DMS53 treated with DMSO at 0.1 percent for 48 hours (cell line): ENCODE measurements at regions not wholly inside any gene's neighbourhood (a gene's known extent, or its start where the extent isn't known, plus 50 kb on each side); places are given as distances from the start of the nearest gene placed in this dataset.

Experiments used
- DNase-seq: peaks from one replicate; lab custom pipeline; 2025; ENCODE audit not compliant: unreplicated experiment; lab: John Stamatoyannopoulos, UW

DNA sequence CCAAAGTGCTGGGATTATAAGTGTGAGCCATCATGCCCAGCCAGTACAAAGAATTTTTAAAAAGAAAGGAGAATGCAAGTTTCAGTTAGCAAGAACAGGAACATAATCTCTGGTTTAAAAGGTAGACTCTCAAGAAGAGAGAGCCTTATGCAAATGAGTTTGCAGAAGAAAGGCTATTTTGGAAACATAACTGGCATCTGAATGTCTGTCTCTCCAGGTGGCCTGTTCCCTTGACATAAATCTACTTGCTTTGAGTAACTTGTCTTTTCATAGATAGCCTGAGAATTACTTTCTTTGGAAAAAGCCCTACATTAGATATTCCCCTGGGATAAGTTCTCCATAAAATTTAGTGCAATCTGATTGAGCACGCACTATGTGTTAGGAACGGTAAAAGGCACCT is 109.6 kb downstream of the ICOS start:
- DNase-seq, result no peak

DNA sequence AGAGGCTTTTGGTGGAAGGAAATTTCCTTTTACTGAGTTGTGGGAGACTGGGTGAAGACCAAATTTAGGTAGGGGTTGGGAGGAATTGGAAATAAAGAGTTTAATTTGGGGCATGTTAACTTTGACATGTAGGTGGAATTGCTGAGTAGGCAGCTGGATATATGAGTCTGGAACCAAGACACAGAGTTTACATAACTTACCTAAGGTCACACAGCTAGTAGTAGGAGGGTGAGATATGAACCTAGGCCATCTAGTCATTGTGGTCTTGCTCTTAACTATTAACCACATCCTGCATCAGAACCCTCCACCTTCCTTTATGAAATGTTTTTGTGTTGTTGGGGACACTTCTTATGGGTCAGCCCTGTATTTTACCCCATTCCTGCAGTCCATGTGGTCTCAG is 113.1 kb downstream of the ICOS start:
- DNase-seq, result no peak

DNA sequence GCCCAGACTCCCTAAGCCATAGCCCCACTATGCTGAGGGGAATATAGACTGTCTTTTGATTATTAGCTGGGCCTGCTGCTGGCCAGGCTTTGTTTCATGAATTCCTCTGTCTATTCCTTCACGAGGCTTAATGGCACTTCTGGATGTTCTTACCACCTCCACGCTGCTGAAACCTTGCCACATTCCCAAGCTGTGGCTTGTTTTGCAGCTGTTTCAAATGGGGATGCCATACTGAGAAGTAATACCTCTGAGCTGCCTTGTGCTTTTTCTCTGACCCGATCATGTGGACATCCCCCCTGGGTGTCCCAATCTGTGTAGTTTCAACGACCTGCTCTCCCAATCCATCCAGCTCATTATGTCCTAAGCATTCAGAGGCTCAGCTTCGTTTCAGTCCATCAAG is 114.1 kb downstream of the ICOS start:
- no peak for DNase-seq

DNA sequence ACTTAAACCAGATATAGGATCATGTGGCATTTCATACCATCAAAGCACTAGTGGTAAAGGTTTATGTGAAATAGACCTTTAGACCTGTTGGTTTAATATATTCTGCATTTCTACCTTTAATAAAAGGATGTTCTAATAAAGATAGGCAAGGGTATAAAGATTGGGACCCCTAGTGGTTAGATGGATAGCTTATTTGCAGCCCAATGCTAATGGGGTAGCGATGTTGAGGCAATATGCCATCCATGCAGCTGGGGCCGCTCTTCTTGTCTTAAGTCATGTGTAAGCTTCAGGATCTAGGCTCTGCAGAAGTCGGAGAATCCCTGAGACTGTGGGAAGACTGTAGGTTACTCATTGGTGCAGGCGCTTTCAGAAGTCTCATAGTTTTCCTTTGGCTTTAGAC is 114.9 kb downstream of the ICOS start:
- DNase-seq, result no peak

DNA sequence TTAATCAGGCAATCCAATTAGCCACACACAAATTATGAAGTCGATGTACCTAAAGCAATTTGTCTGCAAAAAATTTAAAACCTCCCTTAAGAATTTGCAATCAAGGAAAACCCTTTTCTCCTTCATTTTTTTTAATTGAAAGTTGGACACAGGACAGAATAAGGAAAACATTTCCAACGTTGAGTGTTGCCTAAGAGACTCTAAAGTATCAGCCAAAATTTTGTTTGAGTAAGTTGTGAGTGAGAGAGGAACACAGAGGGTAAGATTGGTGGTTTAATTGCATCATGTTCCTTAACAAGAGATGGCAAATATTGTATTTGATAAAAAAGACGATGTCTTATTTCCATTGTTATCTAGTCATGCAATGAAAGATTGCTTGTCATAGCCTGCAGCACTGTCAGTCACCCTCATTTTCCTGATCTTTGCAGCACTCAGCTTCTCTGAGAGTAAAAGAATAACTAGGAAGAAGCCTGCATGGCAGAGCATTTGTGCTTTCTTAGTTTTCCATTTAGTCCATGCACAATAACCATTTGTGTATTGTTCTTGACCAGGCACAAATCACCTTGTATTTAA is 115.5 kb downstream of the ICOS start:
- DNase-seq, result no peak

DNA sequence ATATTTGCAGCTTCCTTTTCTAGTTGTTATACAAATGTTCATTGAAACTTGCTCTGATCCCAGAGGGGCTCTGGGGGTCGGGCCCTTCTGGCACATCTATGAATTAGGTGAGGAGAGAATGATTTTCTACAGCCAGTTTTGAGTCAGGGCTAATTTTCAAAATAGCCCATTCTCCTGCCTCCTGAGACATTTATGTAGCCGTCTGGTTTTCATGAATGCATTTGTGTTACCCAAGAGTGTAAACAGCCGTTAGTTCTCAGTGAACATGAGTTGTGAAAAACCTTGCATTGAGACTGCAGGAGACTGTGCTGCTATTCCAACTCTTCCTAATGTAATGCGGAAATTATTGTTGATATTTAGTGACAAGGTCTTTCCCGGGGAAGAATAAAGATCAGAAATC is 122.5 kb downstream of the ICOS start:
- DNase-seq, result no peak

DNA sequence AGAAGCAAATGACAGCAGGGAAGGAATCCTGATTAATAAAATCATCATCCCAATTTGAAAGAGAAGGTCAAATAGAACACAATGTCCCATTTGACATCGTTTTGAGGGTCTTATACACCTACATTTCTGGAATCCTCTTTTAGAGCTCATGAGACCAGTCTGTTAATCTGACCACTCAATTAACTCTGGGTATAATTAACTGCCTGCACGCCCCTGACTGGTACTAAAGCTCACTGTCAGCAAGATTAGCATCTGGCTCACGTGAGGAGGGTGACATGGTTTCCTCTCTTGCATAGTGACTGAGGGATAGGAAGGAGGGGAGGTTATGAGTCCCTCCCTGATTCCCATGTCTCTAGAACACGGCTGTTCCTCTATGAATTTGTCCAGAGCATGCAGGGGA is 124.3 kb downstream of the ICOS start:
- no peak for DNase-seq

DNA sequence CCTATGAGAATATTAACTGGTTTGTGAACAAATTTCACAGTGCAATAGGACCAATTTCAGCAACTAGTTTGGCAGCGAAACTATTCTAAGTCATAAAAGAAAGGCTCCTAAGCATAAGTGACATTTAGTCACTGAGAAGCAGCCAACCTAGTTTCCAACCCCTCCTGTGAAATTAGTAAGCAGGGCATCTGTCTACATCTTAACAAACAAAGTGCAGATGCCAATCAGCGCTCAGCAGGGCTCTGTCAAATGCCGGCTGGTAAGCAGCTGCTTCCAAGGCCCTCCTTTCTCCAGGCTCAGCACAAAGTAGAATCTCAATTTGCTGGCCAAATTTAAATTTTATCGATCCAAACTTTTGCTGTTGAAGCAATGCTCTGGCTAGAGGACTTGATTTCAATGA is 124.7 kb downstream of the ICOS start:
- DNase-seq, result no peak

DNA sequence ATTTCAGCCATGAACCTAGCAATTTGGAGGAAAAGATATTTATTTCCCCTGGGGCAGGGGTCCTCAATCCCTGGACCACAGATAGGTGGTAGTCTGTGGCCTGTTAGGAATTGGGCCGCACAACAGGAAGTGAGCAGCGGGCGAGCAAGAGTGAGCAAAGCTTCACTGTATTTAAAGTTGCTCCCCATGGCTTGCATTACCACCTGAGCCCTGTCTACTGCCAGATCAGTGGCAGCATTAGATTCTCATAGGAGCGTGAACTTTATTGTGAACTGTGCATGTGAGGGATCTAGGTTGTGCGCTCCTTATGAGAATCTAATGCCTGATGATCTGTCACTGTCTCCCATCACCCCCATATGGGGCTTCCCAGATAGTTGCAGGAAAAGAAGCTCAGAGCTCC is 127.6 kb downstream of the ICOS start:
- DNase-seq, result no peak

DNA sequence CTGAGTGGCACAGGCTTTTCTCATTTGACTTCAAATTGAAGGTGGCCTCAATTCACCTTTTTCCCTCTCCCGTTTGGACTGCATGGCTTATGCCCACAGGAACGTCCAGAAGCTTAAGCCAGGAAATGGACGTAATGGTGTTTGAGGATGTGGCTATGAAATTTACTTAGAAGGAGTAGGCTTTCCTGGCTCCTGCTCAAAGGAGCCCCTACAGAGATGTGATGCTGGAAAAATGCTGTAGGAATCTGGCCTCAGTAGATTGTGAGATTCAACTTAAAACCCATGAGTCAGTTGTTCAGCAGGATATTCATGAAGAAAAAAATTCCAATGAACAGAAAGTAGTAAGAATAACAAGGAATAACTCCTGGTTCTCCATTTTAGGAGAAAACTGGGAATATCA is 129.0 kb downstream of the ICOS start:
- no peak for DNase-seq

DNA sequence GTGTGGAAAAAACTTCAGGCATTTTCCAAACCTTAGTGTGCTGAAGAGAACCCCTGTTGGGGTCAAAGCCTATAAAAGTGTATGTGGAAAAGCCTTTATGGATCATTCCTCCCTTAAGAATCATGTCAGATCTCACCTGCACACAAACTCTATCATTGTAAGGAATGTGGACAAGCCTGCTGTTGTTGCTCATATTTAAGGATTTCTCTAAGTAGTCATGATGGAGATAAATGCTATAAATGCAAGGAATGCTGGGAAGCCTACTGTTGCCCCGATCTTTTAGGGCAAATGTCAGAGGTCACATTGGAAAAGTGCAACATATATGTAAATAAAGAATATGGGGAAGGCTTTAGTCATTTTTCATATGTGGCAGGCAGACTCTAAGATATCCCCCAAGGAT is 129.5 kb downstream of the ICOS start:
- DNase-seq, result no peak

DNA sequence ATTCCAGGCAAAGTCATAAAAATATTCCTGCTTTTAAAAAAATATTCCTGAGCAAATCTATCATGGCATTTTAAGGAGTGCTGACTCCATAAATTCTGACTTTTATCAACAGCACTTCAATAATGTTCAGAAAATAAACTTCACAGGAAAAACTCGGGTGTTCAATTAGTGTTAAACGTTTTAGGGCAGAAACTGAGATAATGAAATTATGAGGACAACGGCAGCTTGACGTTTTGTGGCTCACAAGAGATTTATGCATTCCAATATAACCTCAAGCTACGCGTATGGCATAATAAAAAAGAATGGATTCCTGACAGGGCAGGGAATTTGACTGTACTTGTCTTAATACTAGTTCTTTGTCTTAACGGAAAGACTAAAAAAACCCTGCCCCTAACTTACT is 133.2 kb downstream of the ICOS start:
- no peak for DNase-seq

DNA sequence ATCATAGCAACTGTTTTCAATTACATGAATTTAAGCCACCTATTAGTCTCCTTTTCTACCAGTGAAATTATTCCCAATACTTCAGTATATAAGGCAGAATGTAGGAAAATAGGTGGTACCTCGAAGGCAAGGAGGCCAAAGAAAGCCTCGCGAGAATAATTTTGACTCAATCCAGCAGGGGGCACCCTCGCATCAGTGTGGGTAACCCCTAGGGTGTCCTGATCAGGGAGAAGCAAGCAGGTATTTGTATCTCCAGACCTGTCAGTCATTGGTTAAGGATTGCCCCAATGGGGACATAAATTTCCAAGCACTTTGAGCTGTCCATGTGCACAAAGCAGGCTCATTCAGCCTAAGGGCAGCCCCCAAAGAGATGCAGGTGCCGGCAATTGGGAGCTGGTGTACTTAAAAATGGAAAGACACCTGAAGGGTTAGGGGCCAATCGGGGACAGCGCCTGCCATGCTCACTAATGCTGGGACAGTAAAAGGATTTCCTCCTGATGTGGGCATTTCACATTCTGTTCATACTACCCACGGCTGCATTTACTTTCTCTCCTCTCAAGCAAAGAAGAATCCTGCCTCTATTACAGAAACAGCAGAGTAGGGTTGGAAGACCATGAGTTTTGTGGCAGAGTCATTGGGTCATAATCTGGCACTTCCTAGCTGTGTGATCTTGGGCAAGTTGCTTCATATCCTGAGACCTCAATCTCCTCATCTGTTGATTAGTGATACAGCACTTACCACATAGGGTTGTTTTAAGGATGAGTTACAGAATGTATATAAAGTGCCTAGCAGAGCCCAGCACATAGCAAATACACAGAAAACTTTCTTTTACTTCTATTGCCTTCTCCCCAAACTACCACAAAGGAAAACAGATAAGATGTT is 136.1 kb downstream of the ICOS start:
- no peak for DNase-seq

DNA sequence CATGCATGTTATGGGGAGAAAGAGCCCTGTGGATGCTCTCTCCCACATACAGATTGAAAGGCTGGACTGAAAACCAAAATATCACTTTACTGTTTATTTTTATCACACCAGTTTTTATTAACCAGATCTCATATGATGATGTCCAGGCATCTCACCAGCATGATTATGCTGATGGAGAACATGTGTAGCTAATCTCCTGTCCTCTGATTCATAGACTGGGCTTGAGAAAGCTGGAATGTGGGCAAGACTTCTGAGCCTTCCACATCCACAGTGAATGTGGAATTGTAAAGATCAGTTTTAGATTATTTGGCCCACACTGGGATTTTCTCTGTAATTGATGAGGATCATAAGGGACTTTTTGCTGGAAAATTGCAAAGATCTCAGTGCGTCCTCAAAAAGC is 137.9 kb downstream of the ICOS start:
- no peak for DNase-seq

DNA sequence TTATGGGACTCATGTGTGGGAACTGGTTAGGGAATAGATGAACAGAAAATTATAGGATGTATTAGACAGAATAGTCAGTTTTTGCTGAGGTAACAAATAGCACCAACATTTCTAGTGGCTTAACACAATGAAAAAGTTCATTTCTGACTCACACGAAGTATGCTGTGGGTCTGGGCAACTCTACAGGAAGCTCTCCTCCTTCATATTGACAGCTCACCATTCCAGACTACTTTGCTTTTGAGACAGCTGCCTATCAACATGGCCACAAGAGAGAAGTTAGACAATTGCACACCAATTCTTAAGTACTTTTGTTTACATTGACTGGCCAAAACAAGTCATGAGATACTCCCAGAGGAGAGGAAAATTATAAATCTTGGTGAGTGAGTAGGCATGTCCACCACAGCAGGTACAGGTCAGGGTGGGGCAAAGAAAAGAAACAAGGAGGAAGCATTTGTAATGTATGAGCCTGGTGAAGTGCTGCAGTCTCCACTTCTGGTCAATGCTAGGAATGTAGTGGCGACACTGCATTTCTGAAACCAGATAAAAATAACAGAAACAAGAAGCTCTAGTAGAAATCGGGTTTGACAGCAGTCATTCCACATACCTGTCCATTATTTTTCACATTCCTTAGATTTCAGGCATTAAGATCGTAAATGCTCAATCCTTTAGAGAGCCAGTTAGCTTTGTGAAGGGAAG is 141.6 kb downstream of the ICOS start:
- no peak for DNase-seq

DNA sequence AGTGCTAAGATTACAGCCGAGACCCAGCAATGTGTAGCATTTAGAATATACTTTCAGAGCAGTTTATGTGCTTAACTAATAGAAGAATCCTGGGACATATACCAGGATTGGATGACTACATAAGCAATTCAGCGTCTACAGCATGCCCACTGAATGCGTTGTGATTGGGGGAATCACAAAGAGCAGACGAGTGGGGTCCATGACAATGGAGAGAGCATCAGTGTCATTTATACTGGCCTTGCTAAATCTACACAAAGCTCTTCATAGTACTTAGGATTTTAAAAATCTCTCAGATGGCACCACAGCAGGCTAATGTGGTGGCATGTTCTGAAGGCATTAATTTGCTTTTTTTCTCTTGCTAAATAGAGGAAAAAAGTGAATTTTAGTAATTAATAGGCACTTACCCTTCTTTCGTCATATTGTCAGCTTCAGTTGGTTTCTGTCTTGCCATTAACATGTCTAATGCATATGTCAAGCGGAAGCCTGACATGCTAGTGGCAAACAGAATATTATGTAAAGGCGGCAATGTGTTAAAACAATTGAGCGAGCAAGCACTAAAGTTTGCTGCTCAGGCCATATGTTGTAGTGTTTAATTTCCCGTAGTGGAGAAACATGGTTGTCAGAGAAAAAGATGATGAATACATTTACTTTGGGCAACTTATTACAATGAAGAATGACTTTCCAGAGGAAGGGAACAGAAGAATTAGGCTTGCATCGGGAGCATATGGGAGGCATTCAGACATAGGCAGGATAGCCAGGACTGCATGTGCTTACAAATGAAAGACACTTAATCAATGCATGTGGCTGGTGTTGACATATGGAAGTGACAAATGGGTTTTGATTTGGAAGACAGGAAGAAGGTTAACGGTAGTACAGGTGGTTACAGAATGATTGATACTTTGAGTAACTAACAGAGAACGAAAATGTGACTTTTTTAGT is 145.2 kb downstream of the ICOS start:
- DNase-seq, result no peak

DNA sequence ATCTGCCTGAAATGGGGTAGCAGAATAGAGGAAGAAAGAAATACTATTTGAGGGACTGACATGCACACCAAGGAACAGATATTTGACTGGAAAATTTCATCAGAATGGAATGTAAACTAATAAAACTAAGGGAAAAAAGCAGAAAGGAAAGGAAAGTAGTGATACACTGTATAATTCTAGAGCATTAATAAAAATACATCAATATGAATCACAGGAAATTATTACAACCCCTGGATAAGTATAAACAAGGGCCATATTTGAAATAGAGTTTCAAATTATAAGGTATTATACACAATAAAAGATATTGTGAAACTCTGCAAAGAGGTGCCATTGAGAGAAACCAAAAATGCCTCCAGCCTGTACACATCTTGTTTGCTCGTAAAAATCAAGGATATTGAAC is 149.6 kb downstream of the ICOS start:
- no peak for DNase-seq

DNA sequence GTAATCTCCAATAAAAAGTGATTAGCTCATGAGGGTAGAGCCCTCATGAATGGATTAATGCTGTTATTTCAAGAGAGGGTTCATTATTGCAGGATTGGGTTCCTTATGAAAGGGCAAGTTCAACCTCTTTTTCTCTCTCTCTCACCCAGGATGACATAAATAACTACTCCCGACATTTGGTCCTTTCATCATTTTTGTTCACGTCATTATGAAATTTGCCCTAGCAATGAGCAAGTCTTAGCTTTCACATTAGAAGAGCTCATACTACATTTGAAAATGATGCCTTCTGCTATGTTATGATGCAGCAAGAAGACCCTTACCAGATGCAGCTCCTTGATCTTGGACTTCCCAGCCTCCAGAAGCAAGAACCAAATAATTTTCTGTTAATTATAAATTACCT is 152.5 kb downstream of the ICOS start:
- DNase-seq, result no peak

DNA sequence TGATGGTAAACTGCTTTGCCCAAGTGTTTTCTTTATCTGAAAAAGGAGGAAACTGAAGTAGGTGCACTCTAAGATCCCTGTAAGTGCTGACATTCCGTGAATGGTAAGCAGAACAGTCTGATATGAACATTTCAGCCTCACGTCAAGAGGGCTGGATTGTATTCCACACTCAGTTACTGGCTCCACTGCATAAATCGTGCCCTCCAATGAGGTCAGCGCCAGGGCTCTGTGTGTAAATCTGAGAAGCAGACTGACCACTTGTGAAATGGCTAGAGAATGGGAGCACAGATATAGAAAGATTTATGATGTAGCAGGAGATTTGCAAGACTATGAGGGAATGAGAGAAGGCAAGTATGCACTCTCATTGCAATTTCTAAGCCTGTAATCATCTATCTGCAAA is 153.0 kb downstream of the ICOS start:
- no peak for DNase-seq

DNA sequence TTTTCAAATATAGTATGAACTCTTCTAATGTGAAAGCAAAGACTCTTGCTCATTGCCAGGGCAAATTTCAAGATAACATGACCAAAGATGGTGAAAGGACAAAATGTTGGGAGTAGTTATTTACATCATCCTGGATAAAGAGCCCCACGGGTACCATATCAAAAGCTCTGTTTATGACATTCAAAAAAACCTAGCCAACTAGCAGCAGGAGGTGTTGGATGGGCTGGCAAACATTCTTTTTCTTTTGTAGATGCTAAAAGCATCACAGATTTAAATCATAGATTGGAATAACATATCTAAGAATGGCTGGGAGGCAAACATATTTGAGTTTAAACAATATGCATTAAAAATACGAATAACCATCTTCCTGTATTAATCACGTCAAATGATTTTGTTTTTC is 153.5 kb downstream of the ICOS start:
- no peak for DNase-seq

DNA sequence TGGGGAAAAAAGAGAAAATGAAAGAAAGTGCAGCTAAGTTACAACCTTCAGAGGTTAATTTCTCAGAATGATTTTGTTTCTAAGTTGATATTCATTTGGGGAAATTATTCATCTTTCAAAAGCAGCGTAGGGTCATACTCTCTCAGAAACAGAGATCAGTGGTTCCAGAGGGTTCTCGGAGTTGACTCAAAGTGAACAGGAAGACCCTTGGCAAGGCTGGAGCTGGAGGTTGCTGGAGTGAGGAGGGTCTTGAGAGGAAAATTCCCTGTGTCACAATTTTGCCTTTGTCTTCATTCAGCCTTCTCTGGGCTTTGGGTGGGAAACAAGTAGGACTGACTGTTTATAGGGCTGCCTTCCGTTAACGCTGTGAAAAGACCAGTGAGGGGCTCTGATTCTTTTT is 168.2 kb downstream of the ICOS start:
- no peak for DNase-seq
